RWPE2 (cell line): ENCODE measurements at regions not wholly inside any gene's neighbourhood (a gene's known extent, or its start where the extent isn't known, plus 50 kb on each side); places are given as distances from the start of the nearest gene placed in this dataset.

ENCODE experiments used
- ATAC-seq: fragments of 200-7000 bp; cut with Tn5 transposase; 3 replicates; pipeline ENCODE4 v1.9.1; 2021; ENCODE audit warnings: low read depth
- DNase-seq: peaks from one replicate; pipeline ENCODE4 v3.0.0-alpha.2; 2020; ENCODE audit warnings: low spot score
- H3K27ac ChIP-seq: fragments of 450-650 bp; 2 replicates; pipeline ENCODE4 v1.5.1; 2017; ENCODE audit warnings: mild to moderate bottlenecking; ENCODE audit not compliant: poor library complexity, severe bottlenecking
- H3K27me3 ChIP-seq: fragments of 250-450 bp; sonication (Bioruptor Pico); 2 replicates; pipeline ENCODE4 v1.5.1; 2021; ENCODE audit warnings: mild to moderate bottlenecking, moderate library complexity; ENCODE audit not compliant: insufficient read depth, poor library complexity, severe bottlenecking
- H3K36me3 ChIP-seq: fragments of 250-450 bp; sonication (Bioruptor Pico); 2 replicates; pipeline ENCODE4 v1.5.1; 2020; ENCODE audit warnings: low read depth, mild to moderate bottlenecking, moderate library complexity
- H3K4me1 ChIP-seq: fragments of 250-450 bp; sonication (Bioruptor Pico); 2 replicates; pipeline ENCODE4 v1.5.1; 2021; ENCODE audit warnings: mild to moderate bottlenecking, moderate library complexity; ENCODE audit not compliant: insufficient read depth, poor library complexity, severe bottlenecking
- H3K4me3 ChIP-seq: fragments of 250-450 bp; sonication (Bioruptor Pico); 2 replicates; pipeline ENCODE4 v1.5.1; 2021; ENCODE audit warnings: mild to moderate bottlenecking, moderate library complexity; ENCODE audit not compliant: severe bottlenecking
- H3K9me3 ChIP-seq: fragments of 250-450 bp; sonication (Bioruptor Pico); 2 replicates; pipeline ENCODE4 v1.5.1; 2021; ENCODE audit warnings: mild to moderate bottlenecking, moderate library complexity; ENCODE audit not compliant: severe bottlenecking
- TF ChIP-seq, protein P1 (sequence below): fragments of 450-650 bp; IDR thresholded peaks from one replicate; pipeline ENCODE4 v1.5.1; 2017; ENCODE audit warnings: mild to moderate bottlenecking, moderate library complexity; ENCODE audit not compliant: poor library complexity, severe bottlenecking

DNA sequence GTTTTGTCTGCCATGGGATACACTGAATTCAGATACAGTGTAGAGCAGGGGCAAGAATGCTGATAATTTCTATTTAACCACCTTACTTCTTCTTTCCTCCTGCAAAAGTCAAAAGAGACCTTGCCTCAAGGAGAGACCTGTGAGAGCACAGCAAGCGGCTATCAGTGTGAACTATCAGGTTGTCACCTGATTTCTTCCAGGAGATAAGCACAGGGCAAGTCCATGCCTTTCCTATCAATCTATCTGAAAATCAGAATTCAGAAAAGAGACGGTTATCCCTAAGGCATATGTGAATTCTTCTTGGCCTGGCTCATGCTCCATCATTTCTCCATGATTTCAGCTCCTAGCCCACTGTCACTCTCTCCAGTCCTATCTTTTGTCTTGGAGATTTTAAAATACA is 128.9 kb upstream of the CCND2 start:
- Histone ChIP-seq H3K4me3 (no peak overlapping the region), H3K4me1 (no peaks in the 10 kb centered on the region), H3K36me3 (no peaks in the 10 kb centered on the region), H3K27ac (no peak overlapping the region), H3K9me3 (peaks cover 4% of the 10 kb centered on the region), H3K27me3 (no peaks in the 10 kb centered on the region)
- TF ChIP-seq, protein P1, sequence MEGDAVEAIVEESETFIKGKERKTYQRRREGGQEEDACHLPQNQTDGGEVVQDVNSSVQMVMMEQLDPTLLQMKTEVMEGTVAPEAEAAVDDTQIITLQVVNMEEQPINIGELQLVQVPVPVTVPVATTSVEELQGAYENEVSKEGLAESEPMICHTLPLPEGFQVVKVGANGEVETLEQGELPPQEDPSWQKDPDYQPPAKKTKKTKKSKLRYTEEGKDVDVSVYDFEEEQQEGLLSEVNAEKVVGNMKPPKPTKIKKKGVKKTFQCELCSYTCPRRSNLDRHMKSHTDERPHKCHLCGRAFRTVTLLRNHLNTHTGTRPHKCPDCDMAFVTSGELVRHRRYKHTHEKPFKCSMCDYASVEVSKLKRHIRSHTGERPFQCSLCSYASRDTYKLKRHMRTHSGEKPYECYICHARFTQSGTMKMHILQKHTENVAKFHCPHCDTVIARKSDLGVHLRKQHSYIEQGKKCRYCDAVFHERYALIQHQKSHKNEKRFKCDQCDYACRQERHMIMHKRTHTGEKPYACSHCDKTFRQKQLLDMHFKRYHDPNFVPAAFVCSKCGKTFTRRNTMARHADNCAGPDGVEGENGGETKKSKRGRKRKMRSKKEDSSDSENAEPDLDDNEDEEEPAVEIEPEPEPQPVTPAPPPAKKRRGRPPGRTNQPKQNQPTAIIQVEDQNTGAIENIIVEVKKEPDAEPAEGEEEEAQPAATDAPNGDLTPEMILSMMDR: no peak
- DNase-seq (no peak), ATAC-seq (no peak)

DNA sequence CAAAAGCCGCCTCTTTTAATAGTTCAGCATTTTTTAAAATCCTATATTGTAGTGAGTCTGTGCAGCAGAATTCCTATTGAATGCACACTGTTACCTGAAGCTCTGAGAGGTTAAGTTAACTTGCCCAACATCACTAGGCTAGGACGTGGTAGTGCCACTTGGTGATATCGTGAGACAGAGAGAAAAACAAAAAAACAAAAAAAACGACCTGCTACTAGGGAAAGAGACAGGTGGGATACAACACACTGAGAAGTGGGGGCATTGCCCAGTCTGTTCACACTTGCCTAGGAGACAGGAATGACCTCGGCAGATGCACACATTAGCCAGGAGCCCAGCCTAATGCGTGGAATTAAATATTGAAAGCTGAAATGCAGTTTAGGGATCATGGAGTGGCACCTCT is 129.7 kb upstream of the CCND2 start:
- Histone ChIP-seq H3K27me3 (no peaks in the 10 kb centered on the region), H3K27ac (no peak overlapping the region), H3K4me1 (no peaks in the 10 kb centered on the region), H3K36me3 (no peaks in the 10 kb centered on the region), H3K4me3 (no peak overlapping the region), H3K9me3 (peaks cover 4% of the 10 kb centered on the region)
- ATAC-seq: no peak
- no peak for DNase-seq
- TF ChIP-seq, protein P1: no peak

DNA sequence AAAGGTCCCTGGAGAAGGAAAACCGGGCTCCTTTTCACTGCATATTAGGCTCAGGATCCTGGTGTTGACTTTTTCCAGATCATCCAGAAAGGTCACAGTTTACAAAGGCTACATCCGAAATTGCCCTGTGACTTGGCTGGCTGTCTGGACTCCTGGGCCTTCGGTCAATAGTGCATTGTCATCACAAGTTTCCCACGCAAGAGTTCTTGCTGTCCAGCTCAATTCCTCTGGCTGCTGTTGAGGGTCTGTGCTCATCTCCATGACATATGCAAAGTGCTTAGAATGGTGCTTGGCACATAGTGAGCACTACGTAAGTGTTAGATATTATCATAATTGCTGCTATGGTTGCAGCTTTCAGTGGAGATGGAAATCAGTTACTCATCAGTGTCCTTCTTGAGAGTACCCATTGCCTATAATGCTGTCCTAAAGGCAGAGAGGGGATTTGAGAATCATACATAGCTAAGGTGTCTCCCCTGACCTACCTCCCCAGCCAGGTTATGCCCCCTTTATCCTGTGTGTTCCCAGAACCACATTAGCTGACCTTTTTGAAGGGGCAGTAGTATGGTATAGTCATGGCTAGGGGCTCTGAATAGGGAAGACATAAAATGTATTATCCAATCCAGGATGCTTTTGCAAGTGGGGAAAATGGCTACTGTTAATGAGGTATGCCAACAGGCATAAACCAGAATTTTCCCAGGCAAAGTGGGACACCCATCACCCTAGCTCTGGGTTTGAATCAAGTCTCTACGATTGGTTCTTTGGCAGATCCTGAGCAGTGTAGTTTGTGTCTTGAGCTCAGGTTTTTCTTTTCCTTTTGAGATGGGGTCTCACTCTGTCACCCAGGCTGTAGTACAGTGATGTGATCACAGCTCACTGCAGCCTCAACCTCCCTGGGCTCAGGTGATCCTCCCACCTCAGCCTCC is 132.0 kb upstream of the CCND2 start:
- no peak overlapping the region for H3K4me3 ChIP-seq
- no peaks in the 10 kb centered on the region for H3K36me3 ChIP-seq
- no peaks in the 10 kb centered on the region for H3K4me1 ChIP-seq
- peak overlapping the region; percentile 49 for H3K27ac ChIP-seq
- DNase-seq (peak; percentile 15), ATAC-seq (no peak)
- H3K27me3 ChIP-seq: no peaks in the 10 kb centered on the region
- peaks cover 4% of the 10 kb centered on the region for H3K9me3 ChIP-seq
- TF ChIP-seq, protein P1: no peak

DNA sequence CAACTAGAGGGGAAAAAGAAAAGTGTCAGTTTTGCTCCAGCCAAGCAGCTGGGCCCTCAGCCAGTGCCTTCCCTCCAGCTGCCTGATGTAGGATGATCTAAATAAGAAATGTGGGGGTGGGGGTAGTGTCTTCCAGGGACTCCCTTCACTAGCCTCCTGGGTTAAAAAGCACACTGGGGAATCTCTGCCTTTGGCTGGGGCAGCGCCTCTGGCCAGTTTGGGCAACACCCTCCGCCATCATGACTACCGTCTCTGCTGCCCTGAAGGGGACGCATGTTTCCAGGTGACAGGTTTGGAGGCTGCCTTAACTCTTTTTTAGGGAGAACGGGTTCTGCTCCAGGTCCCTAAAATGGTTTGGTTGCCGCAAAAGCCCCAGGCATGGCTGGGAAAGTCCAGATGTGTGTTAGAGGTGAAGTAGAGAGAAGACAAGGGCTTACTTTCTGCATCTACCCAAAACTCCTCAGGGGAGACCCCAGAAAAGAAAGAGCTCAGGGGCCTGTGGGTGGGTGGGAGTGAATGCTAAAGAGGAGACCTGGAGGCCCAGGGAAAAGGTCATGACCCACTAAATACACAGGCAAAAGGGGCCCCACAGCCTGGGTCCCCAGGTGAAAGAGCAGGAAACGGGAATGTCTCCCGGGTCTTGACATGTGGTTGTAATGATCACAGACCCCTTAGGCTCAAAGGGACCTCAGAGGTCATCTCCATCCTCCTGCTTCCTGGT is 132.8 kb upstream of the CCND2 start:
- DNase-seq: peak; percentile 23
- Histone ChIP-seq H3K4me1 (no peaks in the 10 kb centered on the region), H3K9me3 (peaks cover 4% of the 10 kb centered on the region), H3K36me3 (no peaks in the 10 kb centered on the region), H3K4me3 (no peak overlapping the region), H3K27me3 (no peaks in the 10 kb centered on the region), H3K27ac (no peak overlapping the region)
- TF ChIP-seq, protein P1: no peak
- ATAC-seq: no peak
